HG02870 (cell line): ENCODE measurements at regions not wholly inside any gene's neighbourhood (a gene's known extent, or its start where the extent isn't known, plus 50 kb on each side); places are given as distances from the start of the nearest gene placed in this dataset.

Experiments used
- ATAC-seq: cut with Tn5 transposase; IDR thresholded peaks from one replicate; pipeline ENCODE4 v1.9.1; 2021; ENCODE audit warnings: mild to moderate bottlenecking, moderate library complexity; ENCODE audit not compliant: unreplicated experiment

- ATAC-seq, result no peak
Measured at GRCh38 chr5:35367526-35367925, 137.2 kb upstream of the PRLR start.

- no peak for ATAC-seq
Measured at GRCh38 chr5:35365758-35366157, 135.5 kb upstream of the PRLR start.

- no peak for ATAC-seq
Measured at GRCh38 chr5:35364350-35364749, 134.1 kb upstream of the PRLR start.

- ATAC-seq, result no peak
Measured at GRCh38 chr5:35363387-35363965, 133.2 kb upstream of the PRLR start.

GRCh38 chr5:35362772-35363171, 132.5 kb upstream of the PRLR start:
- no peak for ATAC-seq

- ATAC-seq, result no peak
Measured at GRCh38 chr5:35360671-35361070, 130.4 kb upstream of the PRLR start.

- no peak for ATAC-seq
Measured at GRCh38 chr5:35359859-35360258, 129.6 kb upstream of the PRLR start.

- no peak for ATAC-seq
Measured at GRCh38 chr5:35357973-35358372, 127.7 kb upstream of the PRLR start.

- no peak for ATAC-seq
Measured at GRCh38 chr5:35356725-35357124, 126.4 kb upstream of the PRLR start.

GRCh38 chr5:35354751-35355150, 124.5 kb upstream of the PRLR start:
- no peak for ATAC-seq

- ATAC-seq, result no peak
Measured at GRCh38 chr5:35345222-35345621, 114.9 kb upstream of the PRLR start.

- ATAC-seq, result no peak
Measured at GRCh38 chr5:35342664-35343063, 112.4 kb upstream of the PRLR start.

- no peak for ATAC-seq
Measured at GRCh38 chr5:35341189-35341588, 110.9 kb upstream of the PRLR start.

GRCh38 chr5:35339616-35340100, 109.4 kb upstream of the PRLR start:
- ATAC-seq, result no peak

- no peak for ATAC-seq
Measured at GRCh38 chr5:35339006-35339405, 108.7 kb upstream of the PRLR start.

- no peak for ATAC-seq
Measured at GRCh38 chr5:35338157-35338453, 107.8 kb upstream of the PRLR start.

- ATAC-seq, result no peak
Measured at GRCh38 chr5:35337340-35338156, 107.3 kb upstream of the PRLR start.

- no peak for ATAC-seq
Measured at GRCh38 chr5:35336230-35336629, 105.9 kb upstream of the PRLR start.

GRCh38 chr5:35335752-35336151, 105.5 kb upstream of the PRLR start:
- ATAC-seq, result no peak

- ATAC-seq, result no peak
Measured at GRCh38 chr5:35333366-35333765, 103.1 kb upstream of the PRLR start.

GRCh38 chr5:35331956-35332950, 102.0 kb upstream of the PRLR start:
- ATAC-seq, result no peak
